H9 (cell line): ENCODE measurements at regions not wholly inside any gene's neighbourhood (a gene's known extent, or its start where the extent isn't known, plus 50 kb on each side); places are given as distances from the start of the nearest gene placed in this dataset.

ENCODE experiments used
- DNase-seq: peaks from one replicate; pipeline ENCODE4 v3.0.0-alpha.2; 2017
- H2AFZ ChIP-seq: one replicate; pipeline ENCODE4 v1.6.1; 2013; ENCODE audit warnings: mild to moderate bottlenecking, low read length, control low read depth, moderate library complexity
- H2AK5ac ChIP-seq: 2 replicates; pipeline ENCODE4 v1.6.1; 2013; ENCODE audit warnings: low read length, control low read depth, mixed read lengths; ENCODE audit not compliant: insufficient read length
- H2BK120ac ChIP-seq: one replicate; pipeline ENCODE4 v1.6.1; 2013; ENCODE audit warnings: low read depth, mild to moderate bottlenecking, low read length, control low read depth, inconsistent platforms; ENCODE audit not compliant: poor library complexity, severe bottlenecking
- H2BK12ac ChIP-seq: 2 replicates; pipeline ENCODE4 v1.6.1; 2013; ENCODE audit warnings: low read length, control low read depth, mixed read lengths, low read depth; ENCODE audit not compliant: insufficient read length
- H2BK15ac ChIP-seq: 2 replicates; pipeline ENCODE4 v1.6.1; 2013; ENCODE audit warnings: low read depth, low read length, control low read depth
- H2BK20ac ChIP-seq: one replicate; pipeline ENCODE4 v1.6.1; 2013; ENCODE audit warnings: low read depth, mild to moderate bottlenecking, low read length, control low read depth, inconsistent platforms; ENCODE audit not compliant: poor library complexity, severe bottlenecking
- H2BK5ac ChIP-seq: 2 replicates; pipeline ENCODE4 v1.6.1; 2013; ENCODE audit warnings: low read length, control low read depth, mixed read lengths; ENCODE audit not compliant: insufficient read length
- H3K14ac ChIP-seq: 2 replicates; pipeline ENCODE4 v1.6.1; 2013; ENCODE audit warnings: low read length, control low read depth; ENCODE audit not compliant: insufficient read depth
- H3K18ac ChIP-seq: 2 replicates; pipeline ENCODE4 v1.6.1; 2013; ENCODE audit warnings: low read depth, mild to moderate bottlenecking, mixed read lengths, low read length, control low read depth; ENCODE audit not compliant: insufficient read length
- H3K23ac ChIP-seq: 2 replicates; pipeline ENCODE4 v1.6.1; 2013; ENCODE audit warnings: low read length, control low read depth, mixed read lengths, low read depth; ENCODE audit not compliant: insufficient read length
- H3K23me2 ChIP-seq: 2 replicates; pipeline ENCODE4 v1.6.1; 2013; ENCODE audit warnings: low read depth, mild to moderate bottlenecking, mixed read lengths, low read length, control low read depth; ENCODE audit not compliant: insufficient read length, poor library complexity, severe bottlenecking
- H3K27ac ChIP-seq: 2 replicates; pipeline ENCODE4 v1.5.1; 2013; ENCODE audit warnings: low read length, control low read depth, mixed read lengths, low read depth; ENCODE audit not compliant: insufficient read length
- H3K27me3 ChIP-seq: 2 replicates; pipeline ENCODE4 v1.6.1; 2013; ENCODE audit warnings: low read length, control low read depth, inconsistent platforms; ENCODE audit not compliant: insufficient read depth
- H3K4ac ChIP-seq: 2 replicates; pipeline ENCODE4 v1.6.1; 2013; ENCODE audit warnings: low read depth, mild to moderate bottlenecking, control low read depth, inconsistent platforms, low read length, moderate library complexity
- H3K4me1 ChIP-seq: 2 replicates; pipeline ENCODE4 v1.6.1; 2013; ENCODE audit warnings: low read length, control low read depth, inconsistent platforms; ENCODE audit not compliant: insufficient read depth
- H3K4me2 ChIP-seq: 2 replicates; pipeline ENCODE4 v1.6.1; 2013; ENCODE audit warnings: low read length, control low read depth, mixed read lengths; ENCODE audit not compliant: insufficient read length, insufficient read depth
- H3K56ac ChIP-seq: 2 replicates; pipeline ENCODE4 v1.6.1; 2013; ENCODE audit warnings: low read depth, mild to moderate bottlenecking, mixed read lengths, low read length, control low read depth; ENCODE audit not compliant: insufficient read length
- H3K79me1 ChIP-seq: 2 replicates; pipeline ENCODE4 v1.6.1; 2013; ENCODE audit warnings: low read depth, mild to moderate bottlenecking, moderate library complexity, low read length, control low read depth, inconsistent platforms; ENCODE audit not compliant: insufficient read depth, poor library complexity, severe bottlenecking
- H3K79me2 ChIP-seq: 2 replicates; pipeline ENCODE4 v1.6.1; 2013; ENCODE audit warnings: low read length, control low read depth, inconsistent platforms; ENCODE audit not compliant: insufficient read depth
- H3K9ac ChIP-seq: 2 replicates; pipeline ENCODE4 v1.6.1; 2013; ENCODE audit warnings: low read length, control low read depth, mixed read lengths; ENCODE audit not compliant: insufficient read length; ENCODE audit errors: extremely low read depth
- H3K9me3 ChIP-seq: one replicate; pipeline ENCODE4 v1.6.1; 2013; ENCODE audit warnings: low read depth, low read length, inconsistent platforms; ENCODE audit not compliant: control insufficient read depth
- H3T11ph ChIP-seq: one replicate; pipeline ENCODE4 v1.6.1; 2013; ENCODE audit warnings: mild to moderate bottlenecking, low read length, control low read depth, inconsistent platforms
- H4K20me1 ChIP-seq: one replicate; pipeline ENCODE4 v1.6.1; 2013; ENCODE audit not compliant: control insufficient read depth, insufficient read length, insufficient read depth
- H4K5ac ChIP-seq: 2 replicates; pipeline ENCODE4 v1.6.1; 2013; ENCODE audit warnings: low read depth, mild to moderate bottlenecking, mixed read lengths, low read length, control low read depth; ENCODE audit not compliant: insufficient read length
- H4K8ac ChIP-seq: replicated peaks from 2 replicates; pipeline ENCODE4 v1.6.1; 2013; ENCODE audit warnings: low read length, control low read depth, mixed read lengths, low read depth; ENCODE audit not compliant: insufficient read length
- H4K91ac ChIP-seq: 2 replicates; pipeline ENCODE4 v1.6.1; 2013; ENCODE audit warnings: low read depth, mild to moderate bottlenecking, moderate library complexity, mixed read lengths, low read length, control low read depth; ENCODE audit not compliant: insufficient read length
- H3K27ac Mint-ChIP-seq, 3 experiments: 2 replicates in 2 of 3; 3 replicates in 1 of 3; pipeline ENCODE4 v1.8.0; 2020 to 2021; ENCODE audit warnings: mixed read lengths in 3 of 3, mild to moderate bottlenecking in 1 of 3, moderate library complexity in 1 of 3
- H3K27me3 Mint-ChIP-seq: 2 replicates; pipeline ENCODE4 v1.8.0; 2021; ENCODE audit warnings: low read depth, mild to moderate bottlenecking, moderate library complexity, mixed read lengths
- H3K36me3 Mint-ChIP-seq, 3 experiments: 2 replicates in 2 of 3; 3 replicates in 1 of 3; pipeline ENCODE4 v1.8.0; 2020 to 2021; ENCODE audit warnings: low read depth in 3 of 3, mixed read lengths in 3 of 3; ENCODE audit not compliant: insufficient read depth in 1 of 3
- H3K4me1 Mint-ChIP-seq, 2 experiments: 2 replicates each; pipeline ENCODE4 v1.8.0; 2020; ENCODE audit warnings: mixed read lengths in 2 of 2
- H3K4me3 Mint-ChIP-seq, 2 experiments: 2 replicates in 1 of 2; 3 replicates in 1 of 2; pipeline ENCODE4 v1.8.0; 2020 to 2021; ENCODE audit warnings: mild to moderate bottlenecking in 2 of 2, mixed read lengths in 2 of 2, moderate library complexity in 1 of 2
- H3K9me3 Mint-ChIP-seq, 2 experiments: 2 replicates in 1 of 2; 3 replicates in 1 of 2; pipeline ENCODE4 v1.8.0; 2020; ENCODE audit warnings: mild to moderate bottlenecking in 2 of 2, mixed read lengths in 2 of 2, moderate library complexity in 1 of 2
- whole genome bisulfite sequencing: extraction: QIAGEN DNeasy Blood & Tissue Kit; methylation state at CpG from one replicate; pipeline ENCODE4 v1.1.7; 2013; ENCODE audit warnings: missing lambda C conversion rate, low lambda C conversion rate, mixed read lengths; ENCODE audit not compliant: insufficient read length; ENCODE audit errors: extremely low coverage; 5-methylcytosine and 5-hydroxymethylcytosine counted together
- TF ChIP-seq, protein P1 (sequence below): fragments of 200-600 bp; sonication (generic); conservative IDR thresholded peaks from 3 replicates; pipeline ENCODE4 v1.8.0; 2021; ENCODE audit warnings: antibody characterized with exemption, mild to moderate bottlenecking

GRCh38 chr7:121505021-121505420, 108.9 kb upstream of the FAM3C start:
- Histone ChIP-seq H2BK12ac (no peak overlapping the region), H2BK5ac (no peak overlapping the region), H4K91ac (no peak overlapping the region), H3K9me3 (peaks cover 23% of the 10 kb centered on the region), H4K8ac (no peak overlapping the region), H3T11ph (no peak overlapping the region), H3K23me2 (no peaks in the 10 kb centered on the region), H3K79me2 (no peaks in the 10 kb centered on the region), H3K18ac (no peak overlapping the region), H3K9ac (no peak overlapping the region), H2AFZ (no peak overlapping the region), H3K14ac (no peak overlapping the region), H3K79me1 (no peaks in the 10 kb centered on the region), H3K4me2 (no peak overlapping the region), H2BK20ac (no peak overlapping the region), H4K20me1 (no peaks in the 10 kb centered on the region), H3K4me1 (no peaks in the 10 kb centered on the region), H4K5ac (no peak overlapping the region), H2BK15ac (no peak overlapping the region), H3K27ac (peak overlapping the region; percentile 42), H3K56ac (no peak overlapping the region), H3K27me3 (no peaks in the 10 kb centered on the region), H2BK120ac (no peak overlapping the region), H3K4ac (no peak overlapping the region), H3K23ac (no peak overlapping the region), H2AK5ac (no peak overlapping the region)
- Mint-ChIP-seq H3K27ac (no peak overlapping the region), H3K9me3 (peaks cover 36 to 43% of the 10 kb centered on the region in 2 experiments), H3K27me3 (0 out of 2 replicates have a peak, but pooled peaks cover 2% of the 10 kb centered on the region), H3K4me1 (peaks cover 8 to 10% of the 10 kb centered on the region in 2 experiments), H3K4me3 (no peak overlapping the region; a peak in 1 of 5 replicates), H3K36me3 (peaks cover 23 to 55% (median 44%) of the 10 kb centered on the region in 3 experiments)
- TF ChIP-seq, protein P1, sequence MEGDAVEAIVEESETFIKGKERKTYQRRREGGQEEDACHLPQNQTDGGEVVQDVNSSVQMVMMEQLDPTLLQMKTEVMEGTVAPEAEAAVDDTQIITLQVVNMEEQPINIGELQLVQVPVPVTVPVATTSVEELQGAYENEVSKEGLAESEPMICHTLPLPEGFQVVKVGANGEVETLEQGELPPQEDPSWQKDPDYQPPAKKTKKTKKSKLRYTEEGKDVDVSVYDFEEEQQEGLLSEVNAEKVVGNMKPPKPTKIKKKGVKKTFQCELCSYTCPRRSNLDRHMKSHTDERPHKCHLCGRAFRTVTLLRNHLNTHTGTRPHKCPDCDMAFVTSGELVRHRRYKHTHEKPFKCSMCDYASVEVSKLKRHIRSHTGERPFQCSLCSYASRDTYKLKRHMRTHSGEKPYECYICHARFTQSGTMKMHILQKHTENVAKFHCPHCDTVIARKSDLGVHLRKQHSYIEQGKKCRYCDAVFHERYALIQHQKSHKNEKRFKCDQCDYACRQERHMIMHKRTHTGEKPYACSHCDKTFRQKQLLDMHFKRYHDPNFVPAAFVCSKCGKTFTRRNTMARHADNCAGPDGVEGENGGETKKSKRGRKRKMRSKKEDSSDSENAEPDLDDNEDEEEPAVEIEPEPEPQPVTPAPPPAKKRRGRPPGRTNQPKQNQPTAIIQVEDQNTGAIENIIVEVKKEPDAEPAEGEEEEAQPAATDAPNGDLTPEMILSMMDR = no peak
- DNase-seq = no peak
- WGBS = no CpG with 5 or more reads among the region's 1 CpG
